H1 (cell line): ENCODE measurements at regions not wholly inside any gene's neighbourhood (a gene's known extent, or its start where the extent isn't known, plus 50 kb on each side); places are given as distances from the start of the nearest gene placed in this dataset.

Source experiments
- CEBPB ChIP-seq: IDR thresholded peaks from 2 replicates; pipeline ENCODE4 v1.6.1; 2012; ENCODE audit warnings: low read depth, low read length
- CHD7 ChIP-seq: fragments of 300-600 bp; sonication (generic); IDR thresholded peaks from 2 replicates; pipeline ENCODE4 v1.7.1; 2012; ENCODE audit warnings: low read length, moderate library complexity, mild to moderate bottlenecking, inconsistent platforms; ENCODE audit not compliant: insufficient replicate concordance
- FOSL1 ChIP-seq: IDR thresholded peaks from 2 replicates; pipeline ENCODE4 v1.6.1; 2011; ENCODE audit warnings: mild to moderate bottlenecking, low read depth, low read length, moderate library complexity; ENCODE audit not compliant: insufficient read depth
- GABPA ChIP-seq: IDR thresholded peaks from 2 replicates; pipeline ENCODE4 v1.6.1; 2011; ENCODE audit warnings: mild to moderate bottlenecking, low read length, moderate library complexity, borderline replicate concordance; ENCODE audit not compliant: insufficient read depth
- HDAC2 ChIP-seq, 2 experiments: fragments of 300-600 bp in 1 of 2; sonication (generic) in 1 of 2; IDR thresholded peaks; 2 replicates each; pipeline ENCODE4 v1.6.1; 2011 to 2012; ENCODE audit warnings: low read depth in 2 of 2, low read length in 2 of 2, mild to moderate bottlenecking in 2 of 2, moderate library complexity in 2 of 2, borderline replicate concordance in 1 of 2, inconsistent platforms in 1 of 2
- JUND ChIP-seq: IDR thresholded peaks from 2 replicates; pipeline ENCODE4 v1.6.1; 2011; ENCODE audit warnings: mild to moderate bottlenecking, improper control_type of control experiment, low read length
- KDM5A ChIP-seq: fragments of 200-600 bp; IDR thresholded peaks from 2 replicates; pipeline ENCODE4 v1.7.1; 2012; ENCODE audit warnings: mild to moderate bottlenecking, low read length, inconsistent platforms, mixed read lengths
- POLR2A ChIP-seq, 2 experiments: IDR thresholded peaks; 1 replicate in 1 of 2; 2 replicates in 1 of 2; pipeline ENCODE4 v1.6.1; 2011; ENCODE audit warnings: low read depth in 2 of 2, low read length in 2 of 2, mild to moderate bottlenecking in 2 of 2; ENCODE audit errors: control extremely low read depth in 1 of 2
- SP4 ChIP-seq: IDR thresholded peaks from 2 replicates; pipeline ENCODE4 v1.6.1; 2012; ENCODE audit warnings: low read length, inconsistent platforms
- TBP ChIP-seq: IDR thresholded peaks from 2 replicates; pipeline ENCODE4 v1.6.1; 2011; ENCODE audit warnings: low read depth, low read length, improper control_type of control experiment
- TCF12 ChIP-seq: IDR thresholded peaks from 2 replicates; pipeline ENCODE4 v1.6.1; 2011; ENCODE audit warnings: low read depth, mild to moderate bottlenecking, low read length

GRCh38 chr18:25727281-25727985 lies 363.0 kb downstream of the SS18 start (continued):
- TF ChIP-seq CHD7 (no peak), TBP (no peak), GABPA (no peak), FOSL1 (no peak), KDM5A (no peak), CEBPB (no peak), HDAC2 (IDR thresholded peaks at IDR 0.05; ENCODE audit: borderline replicate concordance in 1 of 2, low read depth in 2 of 2, low read length in 2 of 2) (no peak), TCF12 (no peak), SP4 (no peak), POLR2A (IDR thresholded peaks at IDR 0.05; ENCODE audit: control extremely low read depth in 1 of 2, low read depth in 2 of 2, low read length in 2 of 2) (no peak), JUND (no peak)
